ENCODE measurements at regions not wholly inside any gene's neighbourhood (a gene's known extent, or its start where the extent isn't known, plus 50 kb on each side); places are given as distances from the start of the nearest gene placed in this dataset.
"Not testable (repeated sequence)": the region's sequence is repeated elsewhere in the genome, so short reads cannot be mapped to it uniquely, and the experiment has no call there.

- DNase-seq (ENCODE audit: low spot score), result no peak
Measured at GRCh38 chr21:15614766-15615165, 115.0 kb upstream of the USP25 start.

- DNase-seq (ENCODE audit: low spot score), result no peak
Measured at GRCh38 chr21:15616864-15617574, 112.8 kb upstream of the USP25 start.

- no peak for DNase-seq (ENCODE audit: low spot score)
Measured at GRCh38 chr21:15617964-15618363, 111.8 kb upstream of the USP25 start.

GRCh38 chr21:15620892-15621291 is 108.9 kb upstream of the USP25 start:
- no peak for DNase-seq (ENCODE audit: low spot score)

- no peak for DNase-seq (ENCODE audit: low spot score)
Measured at GRCh38 chr21:15624646-15625045, 105.1 kb upstream of the USP25 start.

GRCh38 chr21:15625363-15625762 is 104.4 kb upstream of the USP25 start:
- no peak for DNase-seq (ENCODE audit: low spot score)

GRCh38 chr21:15626031-15626430 is 103.8 kb upstream of the USP25 start:
- DNase-seq (ENCODE audit: low spot score), result no peak

GRCh38 chr21:15627011-15627410 is 102.8 kb upstream of the USP25 start:
- no peak for DNase-seq (ENCODE audit: low spot score)

GRCh38 chr21:15627823-15628222 is 102.0 kb upstream of the USP25 start:
- no peak for DNase-seq (ENCODE audit: low spot score)

GRCh38 chr21:15631342-15631741 is 98.4 kb upstream of the USP25 start:
- no peak for DNase-seq (ENCODE audit: low spot score)

- DNase-seq (ENCODE audit: low spot score), result not testable (repeated sequence)
Measured at GRCh38 chr21:15634541-15634940, 95.2 kb upstream of the USP25 start.

GRCh38 chr21:15638856-15639549 is 90.8 kb upstream of the USP25 start:
- no peak for DNase-seq (ENCODE audit: low spot score)

- DNase-seq (ENCODE audit: low spot score), result not testable (repeated sequence)
Measured at GRCh38 chr21:15640113-15640512, 89.7 kb upstream of the USP25 start.

- DNase-seq (ENCODE audit: low spot score), result no peak
Measured at GRCh38 chr21:15644489-15644888, 85.3 kb upstream of the USP25 start.

- DNase-seq (ENCODE audit: low spot score), result no peak
Measured at GRCh38 chr21:15645830-15646229, 84.0 kb upstream of the USP25 start.

- no peak for DNase-seq (ENCODE audit: low spot score)
Measured at GRCh38 chr21:15650735-15651134, 79.0 kb upstream of the USP25 start.

- DNase-seq (ENCODE audit: low spot score), result no peak
Measured at GRCh38 chr21:15651172-15651571, 78.6 kb upstream of the USP25 start.

GRCh38 chr21:15653710-15654109 is 76.1 kb upstream of the USP25 start:
- no peak for DNase-seq (ENCODE audit: low spot score)

GRCh38 chr21:15654171-15654570 is 75.6 kb upstream of the USP25 start:
- DNase-seq (ENCODE audit: low spot score), result no peak

GRCh38 chr21:15659753-15660422 is 69.9 kb upstream of the USP25 start:
- DNase-seq (ENCODE audit: low spot score), result no peak

GRCh38 chr21:15660423-15660804 is 69.4 kb upstream of the USP25 start:
- no peak for DNase-seq (ENCODE audit: low spot score)

GRCh38 chr21:15667010-15667409 is 62.8 kb upstream of the USP25 start:
- DNase-seq (ENCODE audit: low spot score), result no peak

- DNase-seq (ENCODE audit: low spot score), result no peak
Measured at GRCh38 chr21:15667819-15668218, 62.0 kb upstream of the USP25 start.

Data from ureter (tissue), 1 donor.